SK-N-SH treated with all-trans-retinoic acid at 6 μM for 48 hours (cell line): ENCODE measurements at regions not wholly inside any gene's neighbourhood (a gene's known extent, or its start where the extent isn't known, plus 50 kb on each side); places are given as distances from the start of the nearest gene placed in this dataset.

ENCODE experiments used
- ARNTL ChIP-seq: fragments of 450-650 bp; formaldehyde crosslinking; IDR thresholded peaks from 2 replicates; pipeline ENCODE4 v1.5.0; 2020; ENCODE audit warnings: low read depth, mild to moderate bottlenecking, moderate library complexity, borderline replicate concordance
- BACH2 ChIP-seq: fragments of 250-450 bp; sonication (Bioruptor Pico); IDR thresholded peaks from 2 replicates; pipeline ENCODE4 v1.9.0; 2021; ENCODE audit warnings: mild to moderate bottlenecking, borderline replicate concordance
- CREB5 ChIP-seq: fragments of 250-450 bp; sonication (Bioruptor Pico); IDR thresholded peaks from 2 replicates; pipeline ENCODE4 v1.5.1; 2020; ENCODE audit warnings: low read depth, mild to moderate bottlenecking, moderate library complexity
- CSDC2 ChIP-seq: fragments of 250-450 bp; sonication (Bioruptor Pico); IDR thresholded peaks from 2 replicates; pipeline ENCODE4 v1.5.0; 2020; ENCODE audit warnings: mild to moderate bottlenecking, moderate library complexity
- ESRRG ChIP-seq: fragments of 250-450 bp; sonication (Bioruptor Pico); IDR thresholded peaks from 2 replicates; pipeline ENCODE4 v1.6.1; 2021; ENCODE audit warnings: mild to moderate bottlenecking
- GLIS3 ChIP-seq: fragments of 250-450 bp; sonication (Bioruptor Pico); IDR thresholded peaks from 2 replicates; pipeline ENCODE4 v1.5.0; 2020; ENCODE audit warnings: mild to moderate bottlenecking, moderate library complexity
- PATZ1 ChIP-seq: fragments of 250-450 bp; sonication (Bioruptor Pico); IDR thresholded peaks from 2 replicates; pipeline ENCODE4 v1.8.0; 2020; ENCODE audit warnings: mild to moderate bottlenecking, moderate library complexity, borderline replicate concordance
- POU6F1 ChIP-seq: fragments of 250-450 bp; sonication (Bioruptor Pico); IDR thresholded peaks from 2 replicates; pipeline ENCODE4 v1.8.0; 2021; ENCODE audit warnings: low read depth, mild to moderate bottlenecking, moderate library complexity, borderline replicate concordance
- ZFP3 ChIP-seq: fragments of 250-450 bp; sonication (Bioruptor Pico); IDR thresholded peaks from 2 replicates; pipeline ENCODE4 v1.5.0; 2020; ENCODE audit warnings: mild to moderate bottlenecking, moderate library complexity
- ZNF565 ChIP-seq: fragments of 450-650 bp; formaldehyde crosslinking; conservative IDR thresholded peaks from 2 replicates; pipeline ENCODE4 v1.5.0; 2020; ENCODE audit warnings: low read depth, mild to moderate bottlenecking, moderate library complexity
- ZNF70 ChIP-seq: fragments of 450-650 bp; formaldehyde crosslinking; IDR thresholded peaks from 2 replicates; pipeline ENCODE4 v1.5.0; 2020; ENCODE audit warnings: mild to moderate bottlenecking, moderate library complexity

DNA sequence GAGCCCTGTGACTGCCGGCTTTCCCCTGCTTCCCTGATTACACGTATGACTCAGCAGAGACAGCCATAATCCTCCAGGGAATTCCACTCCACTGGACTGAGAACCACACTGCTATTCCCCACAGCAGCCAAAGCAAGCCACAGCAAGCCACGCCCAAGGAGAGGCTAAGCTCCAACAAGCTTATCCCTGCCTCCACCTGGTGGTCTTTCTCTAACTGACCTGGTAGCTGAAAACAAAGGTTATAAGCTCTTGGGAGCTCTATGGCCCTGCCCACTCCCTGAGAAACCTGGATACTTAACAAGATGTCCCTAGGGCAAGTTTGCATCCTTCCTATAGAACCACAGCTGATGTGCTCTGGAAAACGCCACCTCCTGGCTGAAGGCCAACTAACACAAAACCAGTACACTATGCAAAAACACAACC lies 613.7 kb upstream of the CDH18 start:
- TF ChIP-seq ZFP3 (CRISPR knock-in tag) (no peak), CREB5 (CRISPR knock-in tag) (no peak), ESRRG (no peak), ARNTL (CRISPR knock-in tag) (no peak), ZNF70 (CRISPR knock-in tag) (no peak), POU6F1 (no peak), BACH2 (CRISPR knock-in tag) (no peak), CSDC2 (CRISPR knock-in tag) (no peak), PATZ1 (CRISPR knock-in tag) (no peak), ZNF565 (CRISPR knock-in tag) (no peak), GLIS3 (CRISPR knock-in tag) (no peak)
